HG03159 (cell line): ENCODE measurements at regions not wholly inside any gene's neighbourhood (a gene's known extent, or its start where the extent isn't known, plus 50 kb on each side); places are given as distances from the start of the nearest gene placed in this dataset.
"Not testable (repeated sequence)": the region's sequence is repeated elsewhere in the genome, so short reads cannot be mapped to it uniquely, and the experiment has no call there.

Experiments used
- ATAC-seq: cut with Tn5 transposase; IDR thresholded peaks from one replicate; pipeline ENCODE4 v1.9.1; 2021; ENCODE audit warnings: mild to moderate bottlenecking, moderate library complexity; ENCODE audit not compliant: unreplicated experiment

- ATAC-seq: no peak
Observed at GRCh38 chr10:108323274-108323798, 1158.8 kb upstream of the SORCS1 start.

GRCh38 chr10:108319434-108320222 lies 1155.1 kb upstream of the SORCS1 start:
- ATAC-seq: no peak

GRCh38 chr10:108315636-108316035 lies 1151.1 kb upstream of the SORCS1 start:
- ATAC-seq: not testable (repeated sequence)

GRCh38 chr10:108307925-108308312 lies 1143.4 kb upstream of the SORCS1 start:
- ATAC-seq: no peak

- ATAC-seq: no peak
Observed at GRCh38 chr10:108307250-108307924, 1142.9 kb upstream of the SORCS1 start.

GRCh38 chr10:108303149-108303548 lies 1138.6 kb upstream of the SORCS1 start:
- no peak for ATAC-seq

GRCh38 chr10:108301002-108301401 lies 1136.5 kb upstream of the SORCS1 start:
- no peak for ATAC-seq

- ATAC-seq: no peak
Observed at GRCh38 chr10:108290823-108291222, 1126.3 kb upstream of the SORCS1 start.

- ATAC-seq: no peak
Observed at GRCh38 chr10:108275895-108276685, 1111.6 kb upstream of the SORCS1 start.

- no peak for ATAC-seq
Observed at GRCh38 chr10:108260383-108260906, 1095.9 kb upstream of the SORCS1 start.

GRCh38 chr10:108254089-108254488 lies 1089.6 kb upstream of the SORCS1 start:
- no peak for ATAC-seq

- ATAC-seq: no peak
Observed at GRCh38 chr10:108252771-108253170, 1088.3 kb upstream of the SORCS1 start.

GRCh38 chr10:108250936-108251620 lies 1086.6 kb upstream of the SORCS1 start:
- no peak for ATAC-seq

GRCh38 chr10:108249940-108250339 lies 1085.4 kb upstream of the SORCS1 start:
- ATAC-seq: no peak

GRCh38 chr10:108244443-108245228 lies 1080.1 kb upstream of the SORCS1 start:
- ATAC-seq: no peak

GRCh38 chr10:108241166-108241565 lies 1076.7 kb upstream of the SORCS1 start:
- ATAC-seq: no peak

- no peak for ATAC-seq
Observed at GRCh38 chr10:108238261-108238660, 1073.8 kb upstream of the SORCS1 start.

GRCh38 chr10:108230478-108231170 lies 1066.1 kb upstream of the SORCS1 start:
- ATAC-seq: no peak

GRCh38 chr10:108208732-108209131 lies 1044.2 kb upstream of the SORCS1 start:
- ATAC-seq: no peak
